MM.1S (cell line): ENCODE measurements at regions not wholly inside any gene's neighbourhood (a gene's known extent, or its start where the extent isn't known, plus 50 kb on each side); places are given as distances from the start of the nearest gene placed in this dataset.

Experiments used
- CTCF ChIP-seq: fragments of 300-600 bp; sonication (generic); IDR thresholded peaks from 2 replicates; pipeline ENCODE4 v1.5.1; 2016; ENCODE audit warnings: antibody characterized with exemption, low read length, mixed read lengths
- EZH2 ChIP-seq: fragments of 300-600 bp; sonication (generic); optimal IDR thresholded peaks from 2 replicates; pipeline ENCODE3; 2017; ENCODE audit warnings: low read depth, mild to moderate bottlenecking, antibody characterized with exemption, low read length, mixed read lengths
- EZH2phosphoT487 ChIP-seq: fragments of 300-600 bp; sonication (generic); IDR thresholded peaks from 2 replicates; pipeline ENCODE4 v1.6.1; 2018; ENCODE audit warnings: antibody characterized with exemption, low read length

- TF ChIP-seq CTCF (no peak), EZH2phosphoT487 (no peak), EZH2 (no peak)
Measured at GRCh38 chr4:134735901-134736300, 534.3 kb upstream of the PABPC4L start.
